GM21381 (cell line): ENCODE measurements at regions not wholly inside any gene's neighbourhood (a gene's known extent, or its start where the extent isn't known, plus 50 kb on each side); places are given as distances from the start of the nearest gene placed in this dataset.
A peak's percentile ranks its signal among the peaks of the same experiment; 100 is the strongest.

Experiments used
- ATAC-seq: cut with Tn5 transposase; IDR thresholded peaks from one replicate; pipeline ENCODE4 v1.9.1; 2021; ENCODE audit warnings: mild to moderate bottlenecking, moderate library complexity; ENCODE audit not compliant: unreplicated experiment

- no peak for ATAC-seq
Measured at GRCh38 chr10:31587691-31588090, 268.7 kb downstream of the ZEB1 start.

DNA sequence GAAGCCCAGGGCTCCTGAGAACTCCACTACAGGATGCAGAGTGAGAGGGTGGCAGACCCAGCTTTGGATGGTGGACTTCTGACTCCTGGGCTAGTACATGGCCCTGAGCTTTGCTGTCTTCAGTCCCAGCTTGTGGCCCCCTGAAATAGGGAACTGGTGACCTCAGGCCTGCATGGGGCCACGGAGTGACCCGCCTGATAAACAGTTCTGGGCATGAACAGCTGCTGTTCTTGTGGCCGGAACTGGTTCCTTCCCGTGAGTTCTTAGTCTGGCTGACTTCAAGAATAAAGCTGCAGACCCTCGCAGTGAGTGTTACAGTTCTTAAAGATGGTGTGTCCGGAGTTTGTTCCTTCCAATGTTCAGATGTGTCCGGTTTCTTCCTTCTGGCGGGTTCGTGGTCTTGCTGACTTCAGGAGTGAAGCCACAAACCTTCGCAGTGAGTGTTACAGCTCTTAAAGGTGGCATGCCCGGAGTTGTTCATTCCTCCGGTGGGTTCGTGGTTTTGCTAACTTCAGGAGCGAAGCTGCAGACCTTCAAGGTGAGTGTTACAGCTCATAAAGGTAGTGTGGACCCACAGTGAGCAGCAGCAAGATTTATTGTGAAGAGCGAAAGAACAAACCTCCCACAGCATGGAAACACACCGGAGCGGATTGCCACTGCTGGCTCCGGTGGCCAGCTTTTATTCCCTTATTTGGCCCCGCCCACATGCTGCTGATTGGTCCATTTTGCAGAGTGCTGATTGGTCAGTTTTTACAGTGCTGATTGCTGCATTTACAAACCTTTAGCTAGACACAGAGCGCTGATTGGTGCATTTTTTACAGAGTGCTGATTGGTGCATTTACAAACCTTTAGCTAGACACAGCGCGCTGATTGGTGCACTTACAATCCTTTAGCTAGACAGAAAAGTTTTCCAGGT is 268.0 kb downstream of the ZEB1 start:
- ATAC-seq = no peak

- ATAC-seq = no peak
Measured at GRCh38 chr10:31584876-31585275, 265.9 kb downstream of the ZEB1 start.

GRCh38 chr10:31584098-31584631 is 265.1 kb downstream of the ZEB1 start:
- ATAC-seq = no peak

DNA sequence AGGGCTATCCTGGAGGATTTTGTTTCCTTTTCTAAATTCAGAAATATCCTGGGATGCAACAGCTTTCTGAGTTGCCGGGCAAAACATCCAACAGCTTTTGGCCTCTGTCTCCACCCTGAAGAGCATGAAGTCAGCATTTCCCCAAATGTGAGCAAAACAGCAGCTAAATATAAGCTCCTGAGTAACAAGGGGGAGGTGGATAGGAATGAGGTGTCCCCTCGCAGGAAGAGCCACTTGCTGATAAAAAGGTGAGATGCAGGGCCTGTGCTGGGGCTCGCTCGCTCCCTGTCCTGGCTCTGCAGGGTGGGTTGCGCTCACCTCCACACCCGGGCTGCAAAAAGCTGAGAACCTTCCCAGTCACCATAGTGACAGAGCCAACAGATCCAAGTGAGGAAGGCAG is 264.3 kb downstream of the ZEB1 start:
- no peak for ATAC-seq

DNA sequence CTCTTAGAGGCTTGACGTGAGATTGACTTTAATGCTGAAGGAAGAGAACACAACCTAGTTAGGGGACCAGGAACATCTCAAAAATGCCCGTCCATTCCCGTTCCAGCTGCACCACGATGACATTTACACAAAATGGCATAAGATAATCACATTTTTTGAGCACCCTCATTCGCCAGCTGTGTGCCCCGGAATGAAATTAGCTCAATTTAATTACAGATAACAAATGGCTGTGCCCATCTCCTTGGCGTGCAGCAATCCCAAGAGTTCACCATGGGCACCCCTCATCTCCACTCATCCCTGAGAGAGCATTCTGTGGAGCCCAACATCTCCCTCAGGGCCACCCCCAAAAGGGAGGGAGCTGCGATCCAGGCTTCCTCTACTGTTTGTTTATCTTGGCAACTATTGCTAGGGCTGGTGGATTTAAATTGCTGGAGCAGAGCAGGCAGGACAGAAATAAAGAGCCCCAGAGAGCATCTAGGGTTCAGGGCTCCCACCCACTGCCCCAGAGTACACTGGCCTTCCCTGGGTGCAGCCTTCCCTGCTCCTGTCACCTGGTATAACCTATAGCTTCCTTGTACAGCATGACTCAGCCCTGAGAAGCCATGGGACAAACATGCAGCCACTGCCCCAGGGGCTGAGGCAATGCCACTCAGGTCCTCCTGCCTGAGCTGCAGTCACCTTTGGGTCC is 263.5 kb downstream of the ZEB1 start:
- no peak for ATAC-seq

GRCh38 chr10:31581741-31582323 is 262.8 kb downstream of the ZEB1 start:
- ATAC-seq = peak; percentile 67

DNA sequence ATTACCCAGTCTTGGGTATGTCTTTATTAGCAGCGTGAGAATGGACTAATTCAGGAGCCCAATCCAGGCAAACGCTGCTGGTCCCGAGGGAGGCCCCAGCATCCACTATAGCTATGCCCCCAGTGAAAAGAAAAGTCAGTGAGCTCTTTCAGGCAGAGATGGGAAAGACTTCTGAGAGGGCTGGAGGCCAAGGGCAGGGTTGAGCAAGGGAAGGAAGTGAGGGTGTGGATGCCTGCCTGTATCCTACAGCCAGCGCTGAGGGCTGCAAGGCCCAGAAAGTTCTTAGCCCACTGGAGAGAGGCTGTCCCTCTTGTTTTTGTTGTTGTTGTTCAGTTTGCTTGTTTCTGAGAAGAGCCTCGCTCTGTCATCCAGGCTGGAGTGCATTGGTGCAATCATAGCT is 261.6 kb downstream of the ZEB1 start:
- no peak for ATAC-seq
